PFSK-1 (cell line): ENCODE measurements at regions not wholly inside any gene's neighbourhood (a gene's known extent, or its start where the extent isn't known, plus 50 kb on each side); places are given as distances from the start of the nearest gene placed in this dataset.

Experiments used
- FOXP2 ChIP-seq: optimal IDR thresholded peaks from 2 replicates; pipeline ENCODE3; 2011; ENCODE audit warnings: borderline replicate concordance, control low read depth, inconsistent platforms; ENCODE audit not compliant: insufficient read depth; ENCODE audit errors: extremely low read length, extremely low read depth
- POLR2AphosphoS5 ChIP-seq: IDR thresholded peaks from 2 replicates; pipeline ENCODE4 v1.6.1; 2012; ENCODE audit warnings: low read depth, mild to moderate bottlenecking, control low read depth, low read length, moderate library complexity
- TAF1 ChIP-seq: IDR thresholded peaks from 2 replicates; pipeline ENCODE4 v1.6.1; 2012; ENCODE audit warnings: low read length, control low read depth, borderline replicate concordance; ENCODE audit not compliant: insufficient read depth
- TF ChIP-seq, protein P1 (sequence below), 2 experiments: IDR thresholded peaks; 2 replicates each; pipeline versions ENCODE4 v1.6.1 to v1.8.0; 2011 to 2012; ENCODE audit warnings: low read depth in 2 of 2, low read length in 2 of 2, control low read depth in 1 of 2, inconsistent platforms in 1 of 2, mild to moderate bottlenecking in 1 of 2, moderate library complexity in 1 of 2; ENCODE audit not compliant: insufficient read depth in 1 of 2

DNA sequence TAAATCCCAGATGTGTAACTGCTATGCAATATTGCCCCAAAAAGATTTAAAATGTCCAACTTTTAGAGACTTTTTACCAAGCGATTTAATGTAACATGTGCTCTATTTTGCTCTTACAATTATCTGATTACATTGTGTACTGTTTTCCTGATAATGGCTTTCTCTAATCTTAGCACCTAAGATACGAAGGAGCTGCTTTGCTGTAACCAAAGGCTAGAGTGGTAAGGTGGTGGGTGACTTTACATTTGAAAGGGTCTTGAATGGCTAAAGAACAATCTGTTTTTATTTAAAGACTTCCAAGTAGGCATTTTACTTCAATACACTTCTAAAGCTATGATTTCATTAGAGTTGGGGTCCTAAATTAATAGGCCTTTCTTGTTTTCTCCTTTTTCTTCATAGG, 1201.6 kb upstream of the MAP3K7 start:
- TF ChIP-seq POLR2AphosphoS5 = no peak
- TF ChIP-seq, protein P1, sequence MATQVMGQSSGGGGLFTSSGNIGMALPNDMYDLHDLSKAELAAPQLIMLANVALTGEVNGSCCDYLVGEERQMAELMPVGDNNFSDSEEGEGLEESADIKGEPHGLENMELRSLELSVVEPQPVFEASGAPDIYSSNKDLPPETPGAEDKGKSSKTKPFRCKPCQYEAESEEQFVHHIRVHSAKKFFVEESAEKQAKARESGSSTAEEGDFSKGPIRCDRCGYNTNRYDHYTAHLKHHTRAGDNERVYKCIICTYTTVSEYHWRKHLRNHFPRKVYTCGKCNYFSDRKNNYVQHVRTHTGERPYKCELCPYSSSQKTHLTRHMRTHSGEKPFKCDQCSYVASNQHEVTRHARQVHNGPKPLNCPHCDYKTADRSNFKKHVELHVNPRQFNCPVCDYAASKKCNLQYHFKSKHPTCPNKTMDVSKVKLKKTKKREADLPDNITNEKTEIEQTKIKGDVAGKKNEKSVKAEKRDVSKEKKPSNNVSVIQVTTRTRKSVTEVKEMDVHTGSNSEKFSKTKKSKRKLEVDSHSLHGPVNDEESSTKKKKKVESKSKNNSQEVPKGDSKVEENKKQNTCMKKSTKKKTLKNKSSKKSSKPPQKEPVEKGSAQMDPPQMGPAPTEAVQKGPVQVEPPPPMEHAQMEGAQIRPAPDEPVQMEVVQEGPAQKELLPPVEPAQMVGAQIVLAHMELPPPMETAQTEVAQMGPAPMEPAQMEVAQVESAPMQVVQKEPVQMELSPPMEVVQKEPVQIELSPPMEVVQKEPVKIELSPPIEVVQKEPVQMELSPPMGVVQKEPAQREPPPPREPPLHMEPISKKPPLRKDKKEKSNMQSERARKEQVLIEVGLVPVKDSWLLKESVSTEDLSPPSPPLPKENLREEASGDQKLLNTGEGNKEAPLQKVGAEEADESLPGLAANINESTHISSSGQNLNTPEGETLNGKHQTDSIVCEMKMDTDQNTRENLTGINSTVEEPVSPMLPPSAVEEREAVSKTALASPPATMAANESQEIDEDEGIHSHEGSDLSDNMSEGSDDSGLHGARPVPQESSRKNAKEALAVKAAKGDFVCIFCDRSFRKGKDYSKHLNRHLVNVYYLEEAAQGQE (IDR thresholded peaks at IDR 0.05; ENCODE audit: insufficient read depth in 1 of 2, low read depth in 2 of 2, low read length in 2 of 2) = no peak
- TF ChIP-seq TAF1 = no peak
- no peak for TF ChIP-seq FOXP2
